NCI-H2107 treated with DMSO at 0.1 percent for 48 hours (cell line): ENCODE measurements at regions not wholly inside any gene's neighbourhood (a gene's known extent, or its start where the extent isn't known, plus 50 kb on each side); places are given as distances from the start of the nearest gene placed in this dataset.

ENCODE experiments used
- DNase-seq: peaks from one replicate; lab custom pipeline; 2025; ENCODE audit not compliant: unreplicated experiment; lab: John Stamatoyannopoulos, UW

- no peak for DNase-seq
Measured at GRCh38 chr12:106004289-106004688, 134.5 kb downstream of the NUAK1 start.

GRCh38 chr12:106006382-106006781 lies 132.4 kb downstream of the NUAK1 start:
- no peak for DNase-seq

- DNase-seq: no peak
Measured at GRCh38 chr12:106006940-106007339, 131.8 kb downstream of the NUAK1 start.

GRCh38 chr12:106010741-106011140 lies 128.0 kb downstream of the NUAK1 start:
- DNase-seq: no peak
